A673 (cell line): ENCODE measurements at regions not wholly inside any gene's neighbourhood (a gene's known extent, or its start where the extent isn't known, plus 50 kb on each side); places are given as distances from the start of the nearest gene placed in this dataset.

Experiments
- CTCF ChIP-seq: fragments of 300-800, 200-600 bp; sonication (generic); conservative IDR thresholded peaks from 2 replicates; pipeline ENCODE4 v1.5.1; 2017; ENCODE audit warnings: low read depth, mild to moderate bottlenecking, antibody characterized with exemption, low read length, moderate library complexity, mixed read lengths
- EZH2 ChIP-seq: fragments of 200-600 bp; sonication (generic); IDR thresholded peaks from 2 replicates; pipeline ENCODE4 v1.6.1; 2017; ENCODE audit warnings: borderline replicate concordance, low read depth, mild to moderate bottlenecking, mixed read lengths, antibody characterized with exemption, low read length; ENCODE audit not compliant: poor library complexity, severe bottlenecking

GRCh38 chr11:127531167-127531566 lies 530.6 kb upstream of the KIRREL3 start:
- TF ChIP-seq CTCF: no peak
- TF ChIP-seq EZH2: no peak
